GM12878 (cell line): ENCODE measurements at regions not wholly inside any gene's neighbourhood (a gene's known extent, or its start where the extent isn't known, plus 50 kb on each side); places are given as distances from the start of the nearest gene placed in this dataset.

Experiments used
- ATAC-seq: fragments of 200-7000 bp; cut with Tn5 transposase; 3 replicates; pipeline ENCODE4 v1.9.1; 2020; ENCODE audit warnings: mild to moderate bottlenecking, moderate library complexity
- BruUV-seq: library from RNA; stranded (reverse); fragments of 400-500 nt; replicated peaks from 2 replicates; lab custom pipeline; 2021; lab: Mats Ljungman, UMichigan
- CTCF ChIA-PET: fragments of 300-600 bp; sonication (Branson Sonifier 250); formaldehyde crosslinking; extraction: SDS; loops from one replicate; lab custom pipeline; 2021; ENCODE audit warnings: inconsistent platforms; lab: Yijun Ruan, JAX
- POLR2A ChIA-PET: fragments of 350-600 bp; formaldehyde crosslinking; extraction: SDS; loops from one replicate; lab custom pipeline; 2021; ENCODE audit warnings: inconsistent platforms; lab: Charles Lee
- RAD21 ChIA-PET: fragments of 300-600 bp; sonication (Branson Sonifier 250); formaldehyde crosslinking; loops from one replicate; lab custom pipeline; 2023; ENCODE audit warnings: antibody characterized with exemption; ENCODE audit not compliant: unreplicated experiment; lab: Charles Lee
- SMC1A ChIA-PET: fragments of 300-600 bp; sonication (Branson Sonifier 250); formaldehyde crosslinking; loops from one replicate; lab custom pipeline; 2023; ENCODE audit not compliant: unreplicated experiment, uncharacterized antibody; lab: Charles Lee
- DNase-seq: peaks from one replicate; pipeline ENCODE4 v3.0.0-alpha.2; 2011; ENCODE audit warnings: low read depth, low spot score
- FAIRE-seq: peaks from 3 replicates; lab custom pipeline; 2011; peaks lifted over from hg19 to GRCh38; lab: Jason Lieb, UNC
- H2AFZ ChIP-seq: 2 replicates; pipeline ENCODE4 v1.6.0; 2011; ENCODE audit warnings: low read depth, low read length, control low read depth; ENCODE audit not compliant: control insufficient read depth
- H3K27ac ChIP-seq: 2 replicates; pipeline ENCODE4 v1.5.1; 2011; ENCODE audit warnings: control low read depth; ENCODE audit not compliant: control insufficient read depth, insufficient read depth
- H3K27me3 ChIP-seq, 2 experiments: replicated peaks in 1 of 2; 2 replicates each; pipeline versions ENCODE4 v1.6.0 to v1.6.1; 2011; ENCODE audit warnings: low read length in 1 of 2; ENCODE audit not compliant: control insufficient read depth in 2 of 2, insufficient read depth in 2 of 2
- H3K36me3 ChIP-seq, 2 experiments: 2 replicates each; pipeline ENCODE4 v1.5.1; 2011; ENCODE audit warnings: low read length in 1 of 2; ENCODE audit not compliant: control insufficient read depth in 2 of 2, insufficient read depth in 2 of 2
- H3K4me1 ChIP-seq: 2 replicates; pipeline ENCODE4 v1.6.1; 2011; ENCODE audit warnings: mild to moderate bottlenecking, low read length, moderate library complexity, mixed read lengths; ENCODE audit not compliant: control insufficient read depth, insufficient read depth
- H3K4me2 ChIP-seq: 2 replicates; pipeline ENCODE4 v1.6.0; 2011; ENCODE audit warnings: control low read depth; ENCODE audit not compliant: control insufficient read depth, insufficient read depth
- H3K4me3 ChIP-seq: fragments of 200-600 bp; sonication (generic); 2 replicates; pipeline ENCODE4 v1.5.1; 2016
- H3K79me2 ChIP-seq: 2 replicates; pipeline ENCODE4 v1.6.0; 2011; ENCODE audit warnings: low read length; ENCODE audit not compliant: control insufficient read depth, insufficient read depth
- H3K9ac ChIP-seq: 2 replicates; pipeline ENCODE4 v1.8.0; 2011; ENCODE audit warnings: low read length, control low read depth, mixed read lengths; ENCODE audit not compliant: control insufficient read depth, insufficient read depth
- H3K9me3 ChIP-seq: replicated peaks from 3 replicates; pipeline ENCODE4 v1.5.1; 2011; ENCODE audit warnings: mild to moderate bottlenecking, low read length; ENCODE audit not compliant: control insufficient read depth, insufficient read depth
- H4K20me1 ChIP-seq: 2 replicates; pipeline ENCODE4 v1.6.0; 2011; ENCODE audit not compliant: control insufficient read depth, insufficient read depth
- CUX1 ChIP-seq: IDR thresholded peaks from 2 replicates; pipeline ENCODE4 v1.6.1; 2012; ENCODE audit warnings: improper control_type of control experiment, low read depth, low read length; ENCODE audit not compliant: insufficient replicate concordance
- IRF3 ChIP-seq: fragments of 450-650 bp; IDR thresholded peaks from 2 replicates; pipeline ENCODE4 v1.6.1; 2014; ENCODE audit warnings: mild to moderate bottlenecking
- JUND ChIP-seq: IDR thresholded peaks from 2 replicates; pipeline ENCODE4 v1.6.1; 2012; ENCODE audit warnings: low read depth, mild to moderate bottlenecking, low read length, improper control_type of control experiment, moderate library complexity
- POU2F2 ChIP-seq: IDR thresholded peaks from 3 replicates; pipeline ENCODE4 v1.6.1; 2011; ENCODE audit warnings: low read depth, mild to moderate bottlenecking, low read length, borderline replicate concordance
- SP1 ChIP-seq: IDR thresholded peaks from one replicate; pipeline ENCODE4 v1.6.1; 2011; ENCODE audit warnings: low read depth, low read length
- STAT3 ChIP-seq: IDR thresholded peaks from 2 replicates; pipeline ENCODE4 v1.6.1; 2011; ENCODE audit warnings: low read depth, low read length, improper control_type of control experiment
- ZBTB40 ChIP-seq: fragments of 450-650 bp; IDR thresholded peaks from 2 replicates; pipeline ENCODE4 v1.6.1; 2016; ENCODE audit warnings: mild to moderate bottlenecking, moderate library complexity, borderline replicate concordance
- WGBS: methylation state at CpG from one replicate; pipeline ENCODE4 v1.1.6; 2016; ENCODE audit warnings: low lambda C conversion rate; ENCODE audit not compliant: insufficient replicate concordance, insufficient coverage; ENCODE audit errors: missing lambda C conversion rate; 5-methylcytosine and 5-hydroxymethylcytosine counted together
- in situ Hi-C: fragments of 300-500 bp; cut with MboI; formaldehyde crosslinking; loops from 9 replicates; pipeline ENCODE4 v1.14.3; 2018; ENCODE audit warnings: mixed read lengths
- intact Hi-C: fragments of 100-400 bp; cut with micrococcal nuclease; formaldehyde crosslinking; loops from one replicate; pipeline ENCODE4 v1.14.2; 2022; ENCODE audit not compliant: unreplicated experiment
- TF ChIP-seq, protein P1 (sequence below): fragments of 450-650 bp; formaldehyde crosslinking; IDR thresholded peaks from 2 replicates; pipeline ENCODE4 v1.4.0; 2020; ENCODE audit warnings: mild to moderate bottlenecking, moderate library complexity

GRCh38 chr7:4345004-4345403 is 337.1 kb upstream of the FOXK1 start (continued):
- TF ChIP-seq ZBTB40, result no peak
- TF ChIP-seq JUND, result no peak

DNA sequence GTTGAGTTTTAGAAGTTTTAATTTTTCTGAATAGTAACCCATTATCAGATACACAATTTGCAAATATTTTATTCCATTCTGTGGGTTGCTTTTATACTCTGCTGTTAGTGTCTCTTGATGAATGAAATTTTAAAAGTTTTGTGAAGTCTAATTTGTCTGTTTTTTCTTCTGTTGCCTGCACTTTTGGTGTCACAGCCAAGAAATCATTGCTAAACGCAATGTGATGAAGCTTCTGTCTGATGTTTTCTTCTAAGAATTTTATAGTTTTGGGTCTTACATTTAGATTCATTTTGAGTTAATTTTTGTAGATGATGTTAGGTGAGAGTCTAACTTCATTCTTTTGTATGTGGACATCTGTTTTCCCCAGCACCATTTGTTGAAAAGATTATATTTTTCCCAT is 330.0 kb upstream of the FOXK1 start:
- CTCF ChIA-PET, result no interaction called here
- Histone ChIP-seq H3K79me2 (no peaks in the 10 kb centered on the region), H3K27me3 (no peaks in the 10 kb centered on the region), H2AFZ (no peak overlapping the region), H3K4me3 (no peak overlapping the region), H3K27ac (no peak overlapping the region), H3K4me2 (no peak overlapping the region), H3K36me3 (no peaks in the 10 kb centered on the region), H3K4me1 (no peaks in the 10 kb centered on the region), H3K9me3 (no peaks in the 10 kb centered on the region), H4K20me1 (no peaks in the 10 kb centered on the region), H3K9ac (no peak overlapping the region)
- ATAC-seq, result no peak
- POLR2A ChIA-PET, result no interaction called here
- SMC1A ChIA-PET, result no interaction called here
- in situ Hi-C loops, result no loop called here
- RAD21 ChIA-PET, result no interaction called here
- intact Hi-C loops, result no loop called here
- DNase-seq, result no peak
- 0% methylated on average over 1 of the region's 1 CpG for WGBS
- FAIRE-seq, result no peak
- no TSS peak for BruUV-seq
- TF ChIP-seq, protein P1, sequence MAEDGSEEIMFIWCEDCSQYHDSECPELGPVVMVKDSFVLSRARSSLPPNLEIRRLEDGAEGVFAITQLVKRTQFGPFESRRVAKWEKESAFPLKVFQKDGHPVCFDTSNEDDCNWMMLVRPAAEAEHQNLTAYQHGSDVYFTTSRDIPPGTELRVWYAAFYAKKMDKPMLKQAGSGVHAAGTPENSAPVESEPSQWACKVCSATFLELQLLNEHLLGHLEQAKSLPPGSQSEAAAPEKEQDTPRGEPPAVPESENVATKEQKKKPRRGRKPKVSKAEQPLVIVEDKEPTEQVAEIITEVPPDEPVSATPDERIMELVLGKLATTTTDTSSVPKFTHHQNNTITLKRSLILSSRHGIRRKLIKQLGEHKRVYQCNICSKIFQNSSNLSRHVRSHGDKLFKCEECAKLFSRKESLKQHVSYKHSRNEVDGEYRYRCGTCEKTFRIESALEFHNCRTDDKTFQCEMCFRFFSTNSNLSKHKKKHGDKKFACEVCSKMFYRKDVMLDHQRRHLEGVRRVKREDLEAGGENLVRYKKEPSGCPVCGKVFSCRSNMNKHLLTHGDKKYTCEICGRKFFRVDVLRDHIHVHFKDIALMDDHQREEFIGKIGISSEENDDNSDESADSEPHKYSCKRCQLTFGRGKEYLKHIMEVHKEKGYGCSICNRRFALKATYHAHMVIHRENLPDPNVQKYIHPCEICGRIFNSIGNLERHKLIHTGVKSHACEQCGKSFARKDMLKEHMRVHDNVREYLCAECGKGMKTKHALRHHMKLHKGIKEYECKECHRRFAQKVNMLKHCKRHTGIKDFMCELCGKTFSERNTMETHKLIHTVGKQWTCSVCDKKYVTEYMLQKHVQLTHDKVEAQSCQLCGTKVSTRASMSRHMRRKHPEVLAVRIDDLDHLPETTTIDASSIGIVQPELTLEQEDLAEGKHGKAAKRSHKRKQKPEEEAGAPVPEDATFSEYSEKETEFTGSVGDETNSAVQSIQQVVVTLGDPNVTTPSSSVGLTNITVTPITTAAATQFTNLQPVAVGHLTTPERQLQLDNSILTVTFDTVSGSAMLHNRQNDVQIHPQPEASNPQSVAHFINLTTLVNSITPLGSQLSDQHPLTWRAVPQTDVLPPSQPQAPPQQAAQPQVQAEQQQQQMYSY (CRISPR knock-in tag), result no peak
- TF ChIP-seq IRF3, result no peak
- TF ChIP-seq POU2F2, result no peak
- TF ChIP-seq STAT3, result no peak
- no peak for TF ChIP-seq SP1
- TF ChIP-seq CUX1, result no peak
